ENCODE measurements at regions not wholly inside any gene's neighbourhood (a gene's known extent, or its start where the extent isn't known, plus 50 kb on each side); places are given as distances from the start of the nearest gene placed in this dataset.

DNA sequence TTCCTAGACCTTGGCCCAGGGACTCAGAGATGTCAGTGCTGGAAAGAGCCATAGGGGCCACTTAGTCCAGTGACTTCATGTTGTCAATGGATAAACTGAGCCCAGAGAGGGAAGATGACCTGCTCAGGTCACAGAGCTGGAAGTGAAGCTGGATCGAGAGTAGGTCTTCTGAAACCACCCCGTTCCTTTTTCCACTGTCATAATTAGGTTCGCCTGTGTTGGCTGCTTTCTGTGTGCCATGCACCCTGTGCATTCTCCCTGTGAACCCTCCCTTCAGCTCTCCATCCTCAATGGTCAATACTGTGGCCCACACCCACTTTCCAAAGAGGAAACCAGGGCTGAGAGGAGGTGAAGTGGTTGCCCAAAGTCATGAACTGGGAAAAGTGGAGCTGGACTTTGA is 74.8 kb downstream of the CCR1 start:
- ATAC-seq (ENCODE audit: low FRiP score): no peak
- TF ChIP-seq, protein P1, sequence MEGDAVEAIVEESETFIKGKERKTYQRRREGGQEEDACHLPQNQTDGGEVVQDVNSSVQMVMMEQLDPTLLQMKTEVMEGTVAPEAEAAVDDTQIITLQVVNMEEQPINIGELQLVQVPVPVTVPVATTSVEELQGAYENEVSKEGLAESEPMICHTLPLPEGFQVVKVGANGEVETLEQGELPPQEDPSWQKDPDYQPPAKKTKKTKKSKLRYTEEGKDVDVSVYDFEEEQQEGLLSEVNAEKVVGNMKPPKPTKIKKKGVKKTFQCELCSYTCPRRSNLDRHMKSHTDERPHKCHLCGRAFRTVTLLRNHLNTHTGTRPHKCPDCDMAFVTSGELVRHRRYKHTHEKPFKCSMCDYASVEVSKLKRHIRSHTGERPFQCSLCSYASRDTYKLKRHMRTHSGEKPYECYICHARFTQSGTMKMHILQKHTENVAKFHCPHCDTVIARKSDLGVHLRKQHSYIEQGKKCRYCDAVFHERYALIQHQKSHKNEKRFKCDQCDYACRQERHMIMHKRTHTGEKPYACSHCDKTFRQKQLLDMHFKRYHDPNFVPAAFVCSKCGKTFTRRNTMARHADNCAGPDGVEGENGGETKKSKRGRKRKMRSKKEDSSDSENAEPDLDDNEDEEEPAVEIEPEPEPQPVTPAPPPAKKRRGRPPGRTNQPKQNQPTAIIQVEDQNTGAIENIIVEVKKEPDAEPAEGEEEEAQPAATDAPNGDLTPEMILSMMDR (IDR thresholded peaks at IDR 0.05): no peak
- DNase-seq (ENCODE audit: low spot score): no peak

DNA sequence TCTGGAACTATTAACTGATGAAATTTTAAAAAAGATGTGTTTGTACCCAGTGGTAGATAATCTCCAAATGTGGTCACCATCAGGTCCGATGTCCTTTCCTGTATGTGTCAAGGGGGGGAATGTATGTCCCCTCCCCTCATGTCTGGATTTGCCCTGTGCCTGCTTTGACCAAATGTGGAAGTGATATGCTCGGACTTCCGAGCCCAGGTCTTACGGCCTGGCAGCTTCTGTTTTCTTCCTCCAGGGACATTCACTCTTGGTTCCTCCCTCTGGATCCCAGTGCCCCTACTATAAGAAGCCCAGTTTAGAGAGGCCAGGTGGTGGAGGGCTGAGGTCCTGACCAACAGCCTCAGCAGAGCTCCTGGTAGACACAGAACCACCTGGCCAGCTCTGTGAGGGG is 75.5 kb downstream of the CCR1 start:
- ATAC-seq (ENCODE audit: low FRiP score) (no peak), DNase-seq (ENCODE audit: low spot score) (no peak)
- TF ChIP-seq, protein P1 (IDR thresholded peaks at IDR 0.05): no peak

DNA sequence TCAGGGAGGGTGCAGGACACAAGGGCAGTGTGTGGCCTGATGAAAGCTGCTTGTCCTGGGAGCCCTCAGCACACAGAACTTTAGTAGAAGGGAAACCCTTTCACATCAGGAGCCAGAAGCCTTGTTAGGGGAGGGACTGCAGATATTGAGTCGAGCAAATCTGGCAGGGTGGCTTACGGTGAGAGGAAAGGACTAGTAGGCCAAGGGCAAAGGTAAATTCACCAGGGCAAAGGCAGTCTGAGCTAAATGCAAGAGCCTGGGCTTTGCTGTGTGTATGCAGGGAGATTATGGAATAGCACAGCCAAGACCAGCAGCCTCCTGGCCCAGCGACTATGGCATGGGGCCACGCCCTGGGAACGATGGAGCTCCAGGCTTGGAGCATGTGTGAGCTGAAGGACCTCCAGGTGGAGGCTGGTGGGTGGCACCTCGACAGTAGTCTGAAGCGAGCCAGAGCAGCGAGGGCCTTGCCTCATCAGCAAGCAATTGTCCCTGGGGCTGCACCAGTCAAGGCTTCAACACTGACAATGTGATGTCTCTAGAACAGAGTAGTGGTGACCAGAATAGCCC is 76.1 kb downstream of the CCR1 start:
- DNase-seq (ENCODE audit: low spot score): no peak
- ATAC-seq (ENCODE audit: low FRiP score): no peak

DNA sequence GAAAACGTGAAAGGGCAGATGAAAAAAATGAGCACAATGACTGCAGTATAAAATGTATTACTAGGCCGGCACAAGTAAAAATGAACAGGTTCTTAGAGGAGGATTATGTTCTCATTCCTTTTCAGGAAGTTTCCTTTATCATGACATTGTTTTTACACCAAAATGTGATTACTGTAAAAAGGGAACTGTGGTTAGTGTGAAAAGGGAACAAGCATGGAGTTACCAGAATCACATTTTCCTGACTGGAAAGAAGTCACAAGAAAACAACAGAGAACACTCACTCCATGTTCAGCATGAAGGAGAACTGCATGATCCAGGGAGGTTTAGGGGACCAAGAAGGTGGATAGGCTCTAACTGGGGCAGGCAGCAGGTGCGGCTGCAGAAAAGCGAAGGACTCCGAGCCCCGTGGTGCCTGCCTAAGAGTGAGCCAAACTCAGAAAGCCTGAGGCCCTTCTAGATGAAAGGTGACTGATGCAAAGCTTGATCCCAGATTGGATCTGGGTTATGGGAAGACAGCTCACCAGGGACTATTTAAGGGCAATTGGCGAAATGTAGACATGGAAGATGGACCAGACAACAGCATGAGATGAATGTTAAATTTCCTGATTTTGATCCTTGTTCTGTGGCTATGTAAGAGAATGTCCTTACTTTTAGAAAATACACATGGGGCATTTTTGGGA is 77.3 kb downstream of the CCR1 start:
- DNase-seq (ENCODE audit: low spot score) (no peak), ATAC-seq (ENCODE audit: low FRiP score) (no peak)
- TF ChIP-seq, protein P1 (IDR thresholded peaks at IDR 0.05): no peak

More for the DNA sequence above, 76.1 kb downstream of the CCR1 start:
- TF ChIP-seq, protein P1 (IDR thresholded peaks at IDR 0.05): no peak

DNA sequence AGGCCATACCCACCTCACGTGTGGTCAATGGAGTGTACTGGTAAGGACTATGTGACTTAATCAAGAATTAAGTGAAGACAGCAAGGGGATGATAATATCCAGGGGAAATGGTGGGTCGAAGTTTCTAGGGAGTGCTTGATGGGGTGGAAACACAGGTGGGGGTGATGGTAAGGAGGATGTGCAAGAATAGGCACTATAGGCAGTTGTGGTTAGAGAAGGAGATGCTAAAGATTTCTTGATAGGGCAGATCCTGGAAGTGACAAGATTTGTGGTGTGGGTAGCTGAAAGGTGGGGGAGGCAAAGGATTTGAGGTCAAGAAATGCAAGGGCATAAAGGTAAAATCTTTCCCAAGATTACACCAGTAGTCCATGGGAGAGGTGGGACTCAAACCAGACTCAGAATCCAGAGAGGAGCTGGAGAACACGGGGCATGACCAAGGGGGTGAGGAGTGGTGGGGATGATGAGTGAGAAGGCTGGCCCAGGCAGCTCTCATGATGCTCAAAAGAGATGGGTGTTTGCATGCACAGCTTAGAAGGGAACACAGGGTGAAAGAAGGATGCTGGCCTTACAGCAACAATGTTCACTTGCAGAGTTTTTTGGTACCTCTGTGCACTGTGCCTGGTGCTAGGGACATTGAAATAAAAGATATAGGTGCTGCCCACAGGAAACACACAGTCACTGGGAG is 78.4 kb downstream of the CCR1 start:
- TF ChIP-seq, protein P1 (IDR thresholded peaks at IDR 0.05): no peak
- ATAC-seq (ENCODE audit: low FRiP score): no peak
- no peak for DNase-seq (ENCODE audit: low spot score)

DNA sequence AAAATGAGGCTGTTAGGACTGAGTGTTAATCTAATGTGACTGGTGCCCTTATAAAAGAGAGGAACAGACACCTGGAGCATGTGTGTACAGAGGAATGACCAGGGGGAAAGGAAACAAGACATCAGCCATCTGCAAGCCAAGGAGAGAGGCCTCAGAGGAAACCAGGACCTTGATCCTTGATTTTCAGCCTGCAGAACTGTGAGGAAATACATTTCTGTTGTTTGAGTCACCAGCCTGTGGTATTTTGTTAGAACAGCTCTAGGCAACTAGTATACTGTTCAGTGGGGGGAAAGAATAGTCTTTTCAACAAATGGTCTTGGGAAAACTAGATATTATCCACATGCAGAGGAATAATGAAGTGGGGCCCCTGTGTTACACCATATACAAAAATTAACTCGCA is 80.6 kb downstream of the CCR1 start:
- peak; percentile 56 for ATAC-seq (ENCODE audit: low FRiP score)
- TF ChIP-seq, protein P1 (IDR thresholded peaks at IDR 0.05): no peak
- no peak for DNase-seq (ENCODE audit: low spot score)
